ENCODE measurements at regions not wholly inside any gene's neighbourhood (a gene's known extent, or its start where the extent isn't known, plus 50 kb on each side); places are given as distances from the start of the nearest gene placed in this dataset.
A peak's percentile ranks its signal among the peaks of the same experiment; 100 is the strongest.

DNA sequence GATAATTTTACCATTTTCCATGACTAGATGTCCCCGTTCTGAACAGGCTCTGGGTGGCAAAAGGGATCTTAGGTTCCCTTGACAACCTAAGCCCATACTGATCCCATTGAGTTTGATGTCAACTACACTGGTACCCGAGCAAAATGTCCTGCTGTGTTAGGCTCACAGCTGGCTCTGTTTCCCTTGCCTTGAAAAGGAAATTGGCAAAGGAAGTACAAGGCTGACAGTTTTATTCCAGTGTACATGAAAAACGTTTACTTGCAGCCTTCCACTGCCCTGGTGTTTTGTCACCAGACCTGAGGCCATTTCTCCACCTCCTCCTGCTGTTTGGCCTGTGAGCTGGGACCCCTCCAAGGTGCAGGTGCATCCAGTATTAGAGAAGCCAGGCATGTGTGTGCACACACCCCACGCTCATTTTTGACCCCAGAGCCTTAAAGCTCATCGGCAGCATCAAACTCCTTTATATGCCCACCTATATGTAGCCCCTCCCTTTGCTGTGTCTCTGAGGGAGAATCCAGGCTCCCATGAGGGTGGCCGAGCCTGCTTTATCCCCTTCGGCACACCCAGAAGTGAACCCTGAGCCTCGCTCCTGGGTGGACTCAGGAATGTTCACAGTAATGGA is 171.3 kb downstream of the NDUFA10 start:
- peak in 1 of 2 donors; percentile 3 for DNase-seq (ENCODE audit: low spot score in 2 of 2)
- Histone ChIP-seq H3K4me3 (no peak overlapping the region), H3K27me3 (no peaks in the 10 kb centered on the region), H3K4me1 (peaks cover 0 to 4% (median 0%) of the 10 kb centered on the region in 4 donors), H3K9me3 (peaks cover 0 to 25% (median 5%) of the 10 kb centered on the region in 4 donors), H3K36me3 (no peaks in the 10 kb centered on the region), H3K27ac (no peak overlapping the region)
- 67 to 69% methylated on average over 8 of the region's 8 CpGs for WGBS, 2 donors
- no peak for TF ChIP-seq POLR2A (IDR thresholded peaks at IDR 0.05)
- TF ChIP-seq, protein P1, sequence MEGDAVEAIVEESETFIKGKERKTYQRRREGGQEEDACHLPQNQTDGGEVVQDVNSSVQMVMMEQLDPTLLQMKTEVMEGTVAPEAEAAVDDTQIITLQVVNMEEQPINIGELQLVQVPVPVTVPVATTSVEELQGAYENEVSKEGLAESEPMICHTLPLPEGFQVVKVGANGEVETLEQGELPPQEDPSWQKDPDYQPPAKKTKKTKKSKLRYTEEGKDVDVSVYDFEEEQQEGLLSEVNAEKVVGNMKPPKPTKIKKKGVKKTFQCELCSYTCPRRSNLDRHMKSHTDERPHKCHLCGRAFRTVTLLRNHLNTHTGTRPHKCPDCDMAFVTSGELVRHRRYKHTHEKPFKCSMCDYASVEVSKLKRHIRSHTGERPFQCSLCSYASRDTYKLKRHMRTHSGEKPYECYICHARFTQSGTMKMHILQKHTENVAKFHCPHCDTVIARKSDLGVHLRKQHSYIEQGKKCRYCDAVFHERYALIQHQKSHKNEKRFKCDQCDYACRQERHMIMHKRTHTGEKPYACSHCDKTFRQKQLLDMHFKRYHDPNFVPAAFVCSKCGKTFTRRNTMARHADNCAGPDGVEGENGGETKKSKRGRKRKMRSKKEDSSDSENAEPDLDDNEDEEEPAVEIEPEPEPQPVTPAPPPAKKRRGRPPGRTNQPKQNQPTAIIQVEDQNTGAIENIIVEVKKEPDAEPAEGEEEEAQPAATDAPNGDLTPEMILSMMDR (IDR thresholded peaks at IDR 0.05) = no peak
- no peak for TF ChIP-seq EP300 (IDR thresholded peaks at IDR 0.05)

DNA sequence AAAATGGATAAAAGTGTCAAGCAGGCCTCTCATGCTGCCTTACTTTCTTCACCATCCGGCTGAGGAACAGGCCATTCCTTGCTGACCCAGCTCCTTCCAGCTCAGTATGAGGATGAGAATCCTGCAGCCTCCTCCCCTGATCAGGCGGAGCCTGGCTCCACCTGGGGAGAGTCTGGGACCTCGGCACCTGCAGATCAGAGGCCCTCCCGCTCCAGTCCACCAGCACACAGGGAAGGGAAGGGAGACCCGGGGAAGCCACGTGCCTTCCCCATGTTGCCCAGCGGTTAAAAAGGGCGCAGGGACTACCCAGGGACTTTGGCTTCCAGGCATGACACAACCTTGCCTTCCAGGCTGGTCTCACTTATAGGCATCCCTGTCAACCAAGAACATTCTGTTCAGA is 172.0 kb downstream of the NDUFA10 start:
- Histone ChIP-seq H3K4me3 (no peak overlapping the region), H3K4me1 (peaks cover 0 to 4% (median 0%) of the 10 kb centered on the region in 4 donors), H3K27ac (no peak overlapping the region), H3K9me3 (peaks cover 0 to 25% (median 7%) of the 10 kb centered on the region in 4 donors), H3K27me3 (no peaks in the 10 kb centered on the region), H3K36me3 (no peaks in the 10 kb centered on the region)
- 87 to 91% methylated on average over 8 of the region's 8 CpGs for WGBS, 2 donors
- TF ChIP-seq, protein P1 (IDR thresholded peaks at IDR 0.05) = no peak
- TF ChIP-seq POLR2A (IDR thresholded peaks at IDR 0.05) (no peak), EP300 (IDR thresholded peaks at IDR 0.05) (no peak)
- DNase-seq (ENCODE audit: low spot score in 2 of 2) = peak in 1 of 2 donors; percentile 2

DNA sequence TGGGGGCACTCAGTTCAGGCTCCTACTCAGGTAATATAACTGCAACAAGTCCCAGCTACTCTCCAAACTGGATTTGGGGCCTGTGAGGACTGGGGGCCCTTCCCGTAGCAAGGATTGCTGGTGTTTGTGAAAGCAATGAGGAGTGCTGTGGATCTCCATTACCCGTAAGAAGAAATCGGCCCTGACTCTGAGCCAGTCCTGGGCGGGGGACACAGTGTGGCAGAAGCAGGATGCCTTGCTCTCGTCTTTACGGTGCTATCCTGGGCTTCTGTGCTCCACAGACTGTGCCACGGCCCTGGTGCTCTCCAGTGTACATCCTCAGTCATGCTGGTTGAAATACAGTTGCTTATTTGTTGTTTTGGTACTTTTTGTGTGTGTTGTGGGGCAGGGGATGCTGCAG is 172.9 kb downstream of the NDUFA10 start:
- H3K27ac ChIP-seq = no peak overlapping the region
- no peaks in the 10 kb centered on the region for H3K36me3 ChIP-seq
- H3K4me1 ChIP-seq = peaks cover 0 to 4% (median 0%) of the 10 kb centered on the region in 4 donors
- H3K9me3 ChIP-seq = peaks cover 0 to 25% (median 7%) of the 10 kb centered on the region in 4 donors
- 73 to 90% methylated on average over 7 of the region's 7 CpGs for WGBS, 2 donors
- TF ChIP-seq POLR2A (IDR thresholded peaks at IDR 0.05) (no peak), EP300 (IDR thresholded peaks at IDR 0.05) (no peak)
- TF ChIP-seq, protein P1 (IDR thresholded peaks at IDR 0.05) = no peak
- no peak overlapping the region for H3K4me3 ChIP-seq
- H3K27me3 ChIP-seq = no peaks in the 10 kb centered on the region
- DNase-seq (ENCODE audit: low spot score in 2 of 2) = peak in 1 of 2 donors; percentile 3

DNA sequence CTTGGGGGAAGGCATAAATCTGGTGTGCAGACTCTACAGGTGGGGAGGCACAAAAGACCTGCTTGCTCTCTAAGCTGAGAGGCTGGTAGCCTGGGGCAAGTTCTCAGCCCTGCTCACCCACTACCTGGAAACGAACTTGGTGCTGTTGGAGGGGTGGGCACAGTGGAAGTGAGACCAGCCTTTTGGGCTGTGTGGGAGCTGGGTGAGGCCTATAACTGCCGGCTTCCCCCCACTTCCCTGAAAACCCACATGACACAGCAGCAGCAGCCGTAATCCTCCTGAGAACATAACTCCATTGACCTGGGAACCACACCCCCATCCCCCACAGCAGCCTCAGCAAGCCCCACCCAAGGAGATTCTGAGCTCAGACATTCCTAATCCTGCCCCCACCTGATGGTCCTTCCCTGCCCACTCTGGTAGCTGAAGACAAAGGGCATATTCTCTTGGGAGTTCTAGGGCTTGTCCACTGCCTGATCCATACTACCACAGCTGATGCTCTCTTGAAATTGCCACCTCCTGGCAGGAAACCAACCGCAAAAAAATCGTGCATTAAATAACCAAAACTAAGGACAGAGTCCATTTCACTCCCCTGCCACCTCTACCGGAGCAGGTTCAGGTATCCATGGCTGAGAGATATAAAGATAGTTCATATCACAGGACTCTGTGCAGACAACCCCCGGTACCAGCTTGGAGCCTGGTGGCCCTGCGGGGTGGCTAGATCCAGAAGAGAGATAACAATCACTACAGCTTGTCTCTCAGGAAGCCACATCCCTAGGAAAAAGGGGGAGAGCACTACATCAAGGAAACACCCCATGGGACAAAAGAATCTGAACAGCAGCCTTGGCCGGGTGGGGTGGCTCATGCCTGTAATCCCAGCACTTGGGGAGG is 178.1 kb downstream of the NDUFA10 start:
- WGBS, 2 donors = 78 to 86% methylated on average over 9 of the region's 9 CpGs
- TF ChIP-seq POLR2A (IDR thresholded peaks at IDR 0.05) = no peak
- TF ChIP-seq, protein P1 (IDR thresholded peaks at IDR 0.05) = no peak
- Histone ChIP-seq H3K9me3 (peaks cover 0 to 25% (median 7%) of the 10 kb centered on the region in 4 donors), H3K36me3 (no peaks in the 10 kb centered on the region), H3K27ac (no peak overlapping the region), H3K4me1 (no peaks in the 10 kb centered on the region), H3K4me3 (no peak overlapping the region), H3K27me3 (no peaks in the 10 kb centered on the region)
- peak in 1 of 2 donors; percentile 3 for DNase-seq (ENCODE audit: low spot score in 2 of 2)

- Histone ChIP-seq H3K9me3 (peaks cover 0 to 15% (median 6%) of the 10 kb centered on the region in 4 donors), H3K36me3 (no peaks in the 10 kb centered on the region), H3K27me3 (no peaks in the 10 kb centered on the region), H3K4me1 (no peaks in the 10 kb centered on the region), H3K4me3 (no peak overlapping the region), H3K27ac (no peak overlapping the region)
- DNase-seq (ENCODE audit: low spot score in 2 of 2) = no peak
- TF ChIP-seq EP300 (IDR thresholded peaks at IDR 0.05) (no peak), POLR2A (IDR thresholded peaks at IDR 0.05) (no peak)
- TF ChIP-seq, protein P1 (IDR thresholded peaks at IDR 0.05) = no peak
These were observed 179.2 kb downstream of the NDUFA10 start for GRCh38 chr2:239845968-239846367.

Data from tibial nerve (tissue), 4 donors.